CD4-positive, alpha-beta T cell treated with Interleukin-15 for 4 hours (primary cell): ENCODE measurements at regions not wholly inside any gene's neighbourhood (a gene's known extent, or its start where the extent isn't known, plus 50 kb on each side); places are given as distances from the start of the nearest gene placed in this dataset.
"Not testable (repeated sequence)": the region's sequence is repeated elsewhere in the genome, so short reads cannot be mapped to it uniquely, and the experiment has no call there.

Experiments used
- DNase-seq: peaks from one replicate; pipeline ENCODE4 v3.0.0-alpha.2; 2020; ENCODE audit warnings: low spot score

- DNase-seq = no peak
Measured at GRCh38 chr9:1554081-1555035, 460.8 kb upstream of the SMARCA2 start.

- not testable (repeated sequence) for DNase-seq
Measured at GRCh38 chr9:1558666-1559065, 456.5 kb upstream of the SMARCA2 start.

GRCh38 chr9:1575939-1576338 is 439.2 kb upstream of the SMARCA2 start:
- no peak for DNase-seq

- DNase-seq = no peak
Measured at GRCh38 chr9:1580215-1580614, 434.9 kb upstream of the SMARCA2 start.

- DNase-seq = no peak
Measured at GRCh38 chr9:1581926-1582325, 433.2 kb upstream of the SMARCA2 start.

- no peak for DNase-seq
Measured at GRCh38 chr9:1591310-1591709, 423.8 kb upstream of the SMARCA2 start.

GRCh38 chr9:1598270-1598669 is 416.9 kb upstream of the SMARCA2 start:
- DNase-seq = no peak

- no peak for DNase-seq
Measured at GRCh38 chr9:1599961-1600360, 415.2 kb upstream of the SMARCA2 start.

GRCh38 chr9:1604942-1605560 is 410.1 kb upstream of the SMARCA2 start:
- DNase-seq = no peak

- DNase-seq = no peak
Measured at GRCh38 chr9:1606253-1606652, 408.9 kb upstream of the SMARCA2 start.

- no peak for DNase-seq
Measured at GRCh38 chr9:1612886-1613285, 402.3 kb upstream of the SMARCA2 start.

- DNase-seq = no peak
Measured at GRCh38 chr9:1617419-1617818, 397.7 kb upstream of the SMARCA2 start.

GRCh38 chr9:1619915-1620710 is 395.0 kb upstream of the SMARCA2 start:
- DNase-seq = no peak

- DNase-seq = no peak
Measured at GRCh38 chr9:1637401-1637800, 377.7 kb upstream of the SMARCA2 start.

GRCh38 chr9:1639166-1639565 is 376.0 kb upstream of the SMARCA2 start:
- no peak for DNase-seq

- DNase-seq = no peak
Measured at GRCh38 chr9:1647776-1648175, 367.4 kb upstream of the SMARCA2 start.

- no peak for DNase-seq
Measured at GRCh38 chr9:1653282-1653681, 361.9 kb upstream of the SMARCA2 start.

GRCh38 chr9:1658661-1659362 is 356.3 kb upstream of the SMARCA2 start:
- DNase-seq = no peak

GRCh38 chr9:1659363-1659690 is 355.8 kb upstream of the SMARCA2 start:
- no peak for DNase-seq

- no peak for DNase-seq
Measured at GRCh38 chr9:1668441-1668840, 346.7 kb upstream of the SMARCA2 start.

GRCh38 chr9:1673300-1673699 is 341.8 kb upstream of the SMARCA2 start:
- no peak for DNase-seq

GRCh38 chr9:1676771-1677170 is 338.4 kb upstream of the SMARCA2 start:
- no peak for DNase-seq
